Cardiac fibroblast (primary cell): ENCODE measurements at regions not wholly inside any gene's neighbourhood (a gene's known extent, or its start where the extent isn't known, plus 50 kb on each side); places are given as distances from the start of the nearest gene placed in this dataset.
"Not testable (repeated sequence)": the region's sequence is repeated elsewhere in the genome, so short reads cannot be mapped to it uniquely, and the experiment has no call there.

Source experiments
- DNase-seq, 2 donors: peaks; one replicate each; pipeline versions ENCODE4 v3.0.0 to v3.0.0-alpha.2; 2010; ENCODE audit warnings: low read depth in 2 of 2
- H3K4me3 ChIP-seq, 2 donors: replicated peaks in 1 of 2; 1 replicate in 1 of 2; 2 replicates in 1 of 2; pipeline ENCODE4 v1.5.1; 2011; ENCODE audit warnings: low read depth in 2 of 2, low read length in 2 of 2, mild to moderate bottlenecking in 2 of 2, moderate library complexity in 1 of 2
- TF ChIP-seq, protein P1 (sequence below): IDR thresholded peaks from one replicate; pipeline ENCODE4 v1.5.1; 2011; ENCODE audit warnings: low read depth, mild to moderate bottlenecking, low read length, inconsistent platforms

DNA sequence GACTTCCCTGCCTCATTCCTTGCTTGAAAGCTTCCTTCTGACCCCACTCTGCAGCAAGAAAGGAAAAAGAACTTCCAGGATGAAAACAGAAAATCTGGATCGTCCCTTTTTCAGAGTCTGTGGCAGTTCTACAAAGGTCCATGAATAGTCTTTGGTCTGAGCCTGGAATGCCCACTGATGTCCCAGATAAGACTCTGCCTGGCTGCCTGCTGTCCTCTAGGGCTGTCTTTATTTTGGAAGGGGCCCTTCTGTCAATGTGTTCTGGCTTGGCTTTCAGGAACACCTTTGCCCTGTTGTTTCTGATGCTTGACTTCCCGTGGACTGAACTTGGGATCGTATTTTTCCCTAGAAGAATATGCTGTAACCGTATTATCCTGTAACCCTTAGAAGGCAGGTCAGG is 114.7 kb upstream of the LNX1 start:
- no peak for DNase-seq
- TF ChIP-seq, protein P1, sequence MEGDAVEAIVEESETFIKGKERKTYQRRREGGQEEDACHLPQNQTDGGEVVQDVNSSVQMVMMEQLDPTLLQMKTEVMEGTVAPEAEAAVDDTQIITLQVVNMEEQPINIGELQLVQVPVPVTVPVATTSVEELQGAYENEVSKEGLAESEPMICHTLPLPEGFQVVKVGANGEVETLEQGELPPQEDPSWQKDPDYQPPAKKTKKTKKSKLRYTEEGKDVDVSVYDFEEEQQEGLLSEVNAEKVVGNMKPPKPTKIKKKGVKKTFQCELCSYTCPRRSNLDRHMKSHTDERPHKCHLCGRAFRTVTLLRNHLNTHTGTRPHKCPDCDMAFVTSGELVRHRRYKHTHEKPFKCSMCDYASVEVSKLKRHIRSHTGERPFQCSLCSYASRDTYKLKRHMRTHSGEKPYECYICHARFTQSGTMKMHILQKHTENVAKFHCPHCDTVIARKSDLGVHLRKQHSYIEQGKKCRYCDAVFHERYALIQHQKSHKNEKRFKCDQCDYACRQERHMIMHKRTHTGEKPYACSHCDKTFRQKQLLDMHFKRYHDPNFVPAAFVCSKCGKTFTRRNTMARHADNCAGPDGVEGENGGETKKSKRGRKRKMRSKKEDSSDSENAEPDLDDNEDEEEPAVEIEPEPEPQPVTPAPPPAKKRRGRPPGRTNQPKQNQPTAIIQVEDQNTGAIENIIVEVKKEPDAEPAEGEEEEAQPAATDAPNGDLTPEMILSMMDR: no peak
- no peak overlapping the region for H3K4me3 ChIP-seq

DNA sequence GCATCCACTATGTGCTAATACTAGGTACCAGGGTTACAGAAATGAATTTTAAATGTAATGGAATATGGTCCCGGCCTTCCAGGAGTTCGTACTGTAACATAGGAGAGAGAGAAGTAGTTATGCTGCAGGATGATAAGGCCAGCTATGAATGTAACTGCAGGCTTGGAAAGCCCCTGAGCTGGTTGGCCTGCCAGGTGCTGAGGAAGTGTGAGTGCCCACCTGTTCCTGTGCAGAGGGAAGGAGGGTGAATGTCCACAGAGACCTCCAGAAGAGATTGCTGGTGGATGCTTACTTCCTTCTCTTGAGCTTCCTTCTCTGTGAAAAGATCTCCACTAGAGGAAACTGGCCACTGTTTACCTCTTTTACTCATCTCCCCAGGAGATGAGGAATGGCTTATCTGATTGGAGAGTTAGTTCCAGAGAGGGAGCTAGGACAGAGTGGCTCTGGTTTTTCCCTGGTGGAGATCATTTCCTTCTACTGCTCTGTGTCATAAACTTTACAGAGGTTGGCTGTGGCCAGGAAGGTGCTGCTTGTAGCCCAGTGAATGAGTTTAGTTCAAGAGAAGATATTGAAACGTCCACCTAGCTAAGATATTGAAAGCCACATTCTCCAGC is 114.0 kb upstream of the LNX1 start:
- DNase-seq: no peak
- H3K4me3 ChIP-seq: no peak overlapping the region
- TF ChIP-seq, protein P1: no peak

DNA sequence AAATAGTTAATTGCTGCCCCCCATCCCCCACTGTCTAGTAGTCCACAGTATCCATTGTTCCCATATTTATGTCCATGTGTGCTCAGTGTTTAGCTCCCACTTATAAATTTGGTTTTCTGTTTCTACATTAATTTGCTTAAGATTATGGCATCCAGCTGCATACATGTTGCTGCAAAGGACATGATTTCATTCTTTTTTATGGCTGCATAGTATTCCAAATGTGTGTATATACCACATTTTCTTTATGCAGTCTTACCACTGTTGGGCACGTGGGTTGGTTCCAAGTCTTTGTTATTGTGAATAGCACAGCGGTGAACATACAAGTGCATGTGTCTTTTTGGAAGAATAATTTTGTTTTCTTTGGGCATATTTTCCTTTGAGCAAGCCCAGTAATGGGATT is 113.0 kb upstream of the LNX1 start:
- DNase-seq: no peak
- no peak overlapping the region for H3K4me3 ChIP-seq
- TF ChIP-seq, protein P1: no peak

DNA sequence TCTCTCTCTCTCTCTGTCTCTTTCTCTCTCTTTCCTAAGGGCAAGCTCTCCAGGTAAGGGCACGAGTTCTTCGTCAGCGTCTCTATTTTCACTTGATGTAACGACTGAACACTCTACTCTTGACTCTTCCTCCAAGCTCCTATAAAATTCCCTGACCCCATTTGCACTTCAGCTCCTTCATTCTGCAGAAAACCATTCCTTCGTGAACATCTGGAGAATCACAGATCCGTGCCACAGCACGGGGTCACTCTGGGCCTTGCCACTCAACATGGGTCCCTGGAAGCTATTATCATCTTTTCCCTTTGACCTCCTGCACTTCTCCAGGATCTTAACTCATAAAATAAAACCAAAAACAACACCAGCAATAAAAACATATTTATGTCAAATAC is 112.0 kb upstream of the LNX1 start:
- no peak overlapping the region for H3K4me3 ChIP-seq
- no peak for DNase-seq
- TF ChIP-seq, protein P1: no peak

DNA sequence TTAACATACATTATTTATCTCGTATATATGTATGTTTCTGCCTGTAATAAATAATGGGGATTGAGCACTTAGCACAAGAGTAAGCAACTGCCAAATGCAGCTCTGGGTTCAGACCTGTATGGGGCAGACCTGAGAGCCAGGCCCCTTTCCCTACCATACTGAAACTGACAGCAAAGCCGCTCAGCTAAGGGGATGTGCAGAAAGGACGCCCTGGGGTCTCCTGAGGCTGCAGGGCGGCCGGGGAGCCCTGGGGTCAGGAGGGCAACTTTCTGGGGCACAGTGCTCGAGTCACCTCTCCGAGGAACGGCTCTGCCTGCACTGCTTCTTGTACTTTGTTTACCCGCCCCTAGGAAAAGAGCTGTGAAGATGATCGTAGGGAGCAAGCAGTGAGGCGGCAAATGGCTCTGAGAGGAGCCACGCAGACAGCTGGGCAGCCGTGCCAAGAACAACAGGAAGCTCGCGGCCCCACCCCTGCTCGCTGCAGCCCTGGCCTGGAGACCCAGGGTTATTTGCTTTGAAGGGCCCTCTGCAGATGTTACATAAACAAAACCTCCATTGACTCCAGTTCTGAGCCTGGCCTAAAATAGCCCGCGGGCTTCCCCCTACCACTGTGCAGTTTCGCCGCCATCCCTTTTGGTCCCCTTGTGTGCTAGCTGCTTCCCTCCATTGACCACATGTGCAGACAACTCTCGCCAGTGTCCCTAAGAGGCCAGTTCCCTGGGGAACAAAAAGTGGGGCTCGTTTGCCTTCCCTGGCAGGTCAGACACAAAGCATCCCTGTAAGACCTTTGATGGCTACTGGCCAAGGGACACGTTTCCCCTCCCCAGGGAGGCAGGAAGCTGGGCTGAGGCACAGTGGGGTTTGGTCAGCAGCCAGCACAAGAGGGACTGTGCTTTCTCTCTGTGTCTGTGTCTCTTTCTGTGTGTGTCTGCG is 111.3 kb upstream of the LNX1 start:
- peak; percentile 91 to 92 for DNase-seq
- peak overlapping the region in 1 of 2 donors; percentile 29 for H3K4me3 ChIP-seq
- TF ChIP-seq, protein P1: peak; percentile 27

DNA sequence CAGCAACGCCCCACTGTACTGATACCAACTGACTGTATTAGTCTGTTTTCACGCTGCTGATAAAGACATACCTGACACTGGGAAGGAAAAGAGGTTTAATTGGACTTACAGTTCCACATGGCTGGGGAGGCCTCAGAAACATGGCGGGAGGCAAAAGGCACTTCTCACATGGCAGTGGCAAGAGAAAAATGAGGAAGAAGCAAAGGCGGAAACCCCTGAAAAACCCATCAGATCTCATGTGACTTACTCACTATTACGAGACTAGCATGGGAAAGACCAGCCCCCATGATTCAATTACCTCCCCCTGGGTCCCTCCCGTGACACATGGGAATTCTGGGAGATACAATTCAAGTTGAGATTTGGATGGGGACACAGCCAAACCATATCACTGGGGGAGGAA is 110.0 kb upstream of the LNX1 start:
- not testable (repeated sequence) for H3K4me3 ChIP-seq, DNase-seq

DNA sequence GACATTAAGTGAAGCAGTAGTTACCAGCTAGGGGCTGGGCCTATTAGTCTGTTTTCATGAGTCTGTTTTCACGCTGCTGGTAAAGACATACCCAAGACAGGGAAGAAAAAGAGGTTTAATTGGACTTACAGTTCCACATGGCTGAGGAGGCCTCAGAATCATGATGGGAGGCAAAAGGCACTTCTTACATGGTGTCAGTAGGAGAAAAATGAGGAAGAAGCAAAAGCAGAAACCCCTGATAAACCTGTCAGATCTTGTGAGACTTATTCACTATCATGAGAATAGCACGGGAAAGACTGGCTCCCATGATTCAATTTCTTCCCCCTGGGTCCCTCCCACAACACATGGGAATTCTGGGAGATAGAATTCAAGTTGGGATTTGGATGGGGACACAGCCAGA is 108.0 kb upstream of the LNX1 start:
- not testable (repeated sequence) for H3K4me3 ChIP-seq, DNase-seq
